T-cell (primary cell): ENCODE measurements at regions not wholly inside any gene's neighbourhood (a gene's known extent, or its start where the extent isn't known, plus 50 kb on each side); places are given as distances from the start of the nearest gene placed in this dataset.

Experiments used
- ATAC-seq, 4 experiments: fragments of 200-7000 bp in 3 of 4; fragments of 150-1000 bp in 1 of 4; cut with Tn5 transposase; replicated peaks in 1 of 4; 1 replicate in 3 of 4; 2 replicates in 1 of 4; pipeline ENCODE4 v1.10.0; 2021; ENCODE audit warnings: moderate library complexity in 3 of 4, mild to moderate bottlenecking in 2 of 4, moderate number of reproducible peaks in 1 of 4
- CTCF ChIA-PET, 2 donors: fragments of 300-600 bp; sonication (Branson Sonifier 250); formaldehyde crosslinking; loops; one replicate each; lab custom pipeline; 2022; ENCODE audit warnings: antibody characterized with exemption in 2 of 2; lab: Charles Lee
- POLR2A ChIA-PET, 2 donors: fragments of 300-600 bp; sonication (Branson Sonifier 250); formaldehyde crosslinking; loops; one replicate each; lab custom pipeline; 2022; ENCODE audit warnings: antibody characterized with exemption in 2 of 2; lab: Charles Lee
- DNase-seq, 35 experiments: peaks; one replicate each; pipeline versions ENCODE4 v3.0.0 to v3.0.0-alpha.2; 2013 to 2023
- H3K27ac ChIP-seq: one replicate; pipeline ENCODE4 v1.5.1; 2013; ENCODE audit warnings: low read length
- H3K27me3 ChIP-seq, 2 experiments: replicated peaks in 1 of 2; 1 replicate in 1 of 2; 2 replicates in 1 of 2; pipeline versions ENCODE4 v1.6.1 to v1.7.0; 2013; ENCODE audit warnings: low read length in 1 of 2, mixed read lengths in 1 of 2; ENCODE audit not compliant: control insufficient read depth in 2 of 2, insufficient read depth in 2 of 2; ENCODE audit errors: extremely low read depth in 1 of 2
- H3K36me3 ChIP-seq, 2 donors: 1 replicate in 1 of 2; 2 replicates in 1 of 2; pipeline versions ENCODE4 v1.6.1 to v1.7.0; 2013; ENCODE audit warnings: low read length in 1 of 2; ENCODE audit not compliant: control insufficient read depth in 2 of 2, insufficient read depth in 1 of 2; ENCODE audit errors: extremely low read depth in 1 of 2
- H3K4me1 ChIP-seq, 2 experiments: 1 replicate in 1 of 2; 2 replicates in 1 of 2; pipeline versions ENCODE4 v1.6.1 to v1.7.0; 2013; ENCODE audit warnings: low read length in 2 of 2, mixed read lengths in 1 of 2; ENCODE audit not compliant: insufficient read depth in 2 of 2, control insufficient read depth in 1 of 2; ENCODE audit errors: extremely low read depth in 1 of 2
- H3K4me3 ChIP-seq, 2 donors: 1 replicate in 1 of 2; 2 replicates in 1 of 2; pipeline versions ENCODE4 v1.5.1 to v1.7.0; 2013; ENCODE audit warnings: mild to moderate bottlenecking in 2 of 2, low read length in 1 of 2, moderate library complexity in 1 of 2; ENCODE audit not compliant: control insufficient read depth in 1 of 2; ENCODE audit errors: extremely low read depth in 1 of 2
- H3K9me3 ChIP-seq: 2 replicates; pipeline ENCODE4 v1.7.0; 2013
- H3K27ac Mint-ChIP-seq, 2 donors: one replicate each; pipeline ENCODE4 v1.8.0; 2020 to 2021; ENCODE audit warnings: mild to moderate bottlenecking in 2 of 2, mixed read lengths in 2 of 2
- H3K27me3 Mint-ChIP-seq, 2 donors: one replicate each; pipeline ENCODE4 v1.8.0; 2021 to 2022; ENCODE audit warnings: mixed read lengths in 2 of 2
- H3K36me3 Mint-ChIP-seq: one replicate; pipeline ENCODE4 v1.8.0; 2021; ENCODE audit warnings: mixed read lengths
- H3K4me1 Mint-ChIP-seq, 3 donors: one replicate each; pipeline ENCODE4 v1.8.0; 2020 to 2022; ENCODE audit warnings: mixed read lengths in 3 of 3, mild to moderate bottlenecking in 1 of 3
- H3K4me3 Mint-ChIP-seq, 3 donors: one replicate each; pipeline ENCODE4 v1.8.0; 2020 to 2022; ENCODE audit warnings: mild to moderate bottlenecking in 3 of 3, mixed read lengths in 3 of 3, moderate library complexity in 3 of 3
- H3K9me3 Mint-ChIP-seq, 3 donors: one replicate each; pipeline ENCODE4 v1.8.0; 2020 to 2022; ENCODE audit warnings: mixed read lengths in 3 of 3
- WGBS: methylation state at CpG from one replicate; pipeline ENCODE4 v1.1.5; 2013; ENCODE audit warnings: missing lambda C conversion rate; ENCODE audit not compliant: insufficient coverage; 5-methylcytosine and 5-hydroxymethylcytosine counted together

DNA sequence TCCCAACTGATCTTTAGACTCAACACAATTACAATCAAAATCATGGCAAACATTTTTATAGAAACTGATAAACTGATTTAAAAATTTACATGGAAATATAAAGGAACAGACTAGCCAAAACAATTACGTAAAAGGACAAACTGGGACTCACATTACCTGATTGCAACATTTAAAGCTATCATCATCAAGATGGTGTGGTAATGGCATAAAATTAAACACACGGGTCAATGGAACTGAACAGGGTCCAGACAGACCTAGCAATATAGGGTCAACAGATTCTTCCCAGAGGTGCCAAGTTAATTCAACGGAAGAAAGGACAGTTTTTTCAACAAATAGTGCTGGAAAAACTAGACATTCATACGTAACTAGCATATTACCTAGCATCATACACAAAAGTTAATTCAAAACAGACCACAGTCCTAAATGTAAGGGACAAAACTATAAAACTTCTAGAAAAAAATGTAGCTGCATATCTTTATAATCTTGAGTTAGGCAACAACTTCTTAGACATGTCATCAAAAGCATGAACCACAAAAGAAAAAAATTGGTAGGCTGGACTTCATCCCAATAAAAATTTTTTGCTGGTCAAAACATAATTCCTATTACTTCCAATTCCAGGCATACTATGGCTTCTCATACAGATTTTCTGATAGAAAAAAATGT is 147.4 kb upstream of the BEND6 start:
- Mint-ChIP-seq H3K27me3 (no peaks in the 10 kb centered on the region), H3K36me3 (no peaks in the 10 kb centered on the region), H3K4me1 (no peaks in the 10 kb centered on the region), H3K9me3 (no peaks in the 10 kb centered on the region), H3K4me3 (no peak overlapping the region), H3K27ac (no peak overlapping the region)
- H3K27me3 ChIP-seq: peaks cover 0 to 2% of the 10 kb centered on the region in 2 experiments
- H3K9me3 ChIP-seq: no peaks in the 10 kb centered on the region
- ChIA-PET CTCF (no interaction called here), POLR2A (no interaction called here)
- DNase-seq: no peak
- no peak overlapping the region for H3K4me3 ChIP-seq
- no peak overlapping the region for H3K27ac ChIP-seq
- no peaks in the 10 kb centered on the region for H3K36me3 ChIP-seq
- no peaks in the 10 kb centered on the region for H3K4me1 ChIP-seq
- 87% methylated on average over 3 of the region's 4 CpGs for WGBS
- ATAC-seq: no peak

DNA sequence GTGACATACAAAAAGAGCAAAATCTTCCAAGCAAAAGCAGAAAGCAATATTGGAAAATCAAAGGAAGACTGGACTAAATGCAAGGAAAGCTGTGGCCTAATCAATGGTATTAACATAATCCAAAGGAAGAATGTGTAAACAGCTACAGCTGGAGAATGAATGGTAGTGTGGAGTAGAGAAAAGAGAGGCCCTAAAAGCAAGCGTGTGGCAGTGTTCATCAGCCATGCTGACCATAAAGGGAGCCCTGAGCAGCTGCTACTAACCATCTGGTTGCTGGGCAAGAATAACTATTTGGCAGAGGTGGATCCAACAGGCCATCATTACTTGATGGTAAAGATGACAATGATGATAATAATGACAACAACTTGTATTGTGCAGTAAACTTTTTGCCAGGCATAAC is 148.5 kb upstream of the BEND6 start:
- POLR2A ChIA-PET: no interaction called here
- Histone ChIP-seq H3K36me3 (no peaks in the 10 kb centered on the region), H3K27me3 (peaks cover 0 to 2% of the 10 kb centered on the region in 2 experiments), H3K27ac (no peak overlapping the region), H3K4me3 (no peak overlapping the region), H3K4me1 (no peaks in the 10 kb centered on the region), H3K9me3 (no peaks in the 10 kb centered on the region)
- ATAC-seq (no peak), DNase-seq (no peak)
- no peaks in the 10 kb centered on the region for H3K27me3 Mint-ChIP-seq
- WGBS: 43% methylated on average over 1 of the region's 1 CpG
- no peaks in the 10 kb centered on the region for H3K9me3 Mint-ChIP-seq
- H3K4me1 Mint-ChIP-seq: no peaks in the 10 kb centered on the region
- H3K27ac Mint-ChIP-seq: no peak overlapping the region
- H3K36me3 Mint-ChIP-seq: no peaks in the 10 kb centered on the region
- no peak overlapping the region for H3K4me3 Mint-ChIP-seq
- CTCF ChIA-PET: no interaction called here

DNA sequence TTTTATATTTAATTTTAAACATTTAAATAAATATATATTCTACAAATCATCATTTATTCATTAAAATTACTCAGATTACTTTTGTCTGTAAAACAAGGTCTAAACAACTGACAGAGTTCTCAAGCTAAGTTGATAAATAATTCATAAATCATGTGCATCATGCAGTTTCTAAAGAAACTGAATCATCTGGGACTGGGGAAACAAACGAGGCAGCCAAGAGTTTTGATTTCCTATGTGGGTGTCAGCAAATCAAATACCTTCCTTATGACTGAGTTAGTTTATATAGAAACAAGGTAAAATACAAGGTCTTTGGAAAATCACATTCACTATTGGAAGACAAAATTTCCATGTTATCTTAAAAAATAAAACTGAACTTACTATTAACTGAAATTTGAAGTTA is 149.9 kb upstream of the BEND6 start:
- Histone ChIP-seq H3K27ac (no peak overlapping the region), H3K4me3 (no peak overlapping the region), H3K9me3 (no peaks in the 10 kb centered on the region), H3K27me3 (peaks cover 0 to 2% of the 10 kb centered on the region in 2 experiments), H3K36me3 (no peaks in the 10 kb centered on the region), H3K4me1 (no peaks in the 10 kb centered on the region)
- ChIA-PET POLR2A (no interaction called here), CTCF (no interaction called here)
- Mint-ChIP-seq H3K36me3 (no peaks in the 10 kb centered on the region), H3K27ac (no peak overlapping the region), H3K4me3 (no peak overlapping the region), H3K27me3 (no peaks in the 10 kb centered on the region), H3K4me1 (no peaks in the 10 kb centered on the region), H3K9me3 (no peaks in the 10 kb centered on the region)
- no peak for DNase-seq
- WGBS: no CpG with 5 or more reads among the region's 1 CpG
- ATAC-seq: no peak

DNA sequence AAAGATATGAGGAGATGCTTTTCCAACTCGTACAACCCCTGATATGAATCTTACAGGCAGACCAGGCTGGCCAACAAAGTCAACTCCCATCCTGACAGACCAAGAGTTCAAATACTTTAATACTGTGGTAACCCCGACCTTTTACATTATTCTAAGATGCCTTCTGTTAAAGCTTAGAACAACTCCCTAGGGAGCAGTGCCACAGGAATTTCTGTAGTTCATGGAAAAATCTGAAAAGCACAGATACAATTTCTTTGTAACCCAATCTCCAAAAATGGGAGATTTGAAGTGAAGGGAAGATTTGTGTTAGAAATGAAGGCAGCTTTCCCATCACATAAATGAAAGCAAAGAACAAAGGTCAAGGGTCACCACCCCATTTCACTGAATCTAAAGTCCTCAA is 151.3 kb upstream of the BEND6 start:
- no peak overlapping the region for H3K27ac ChIP-seq
- CTCF ChIA-PET: no interaction called here
- no peaks in the 10 kb centered on the region for H3K36me3 Mint-ChIP-seq
- no CpG with 5 or more reads among the region's 2 CpGs for WGBS
- H3K4me3 Mint-ChIP-seq: no peak overlapping the region
- no peaks in the 10 kb centered on the region for H3K9me3 Mint-ChIP-seq
- no peaks in the 10 kb centered on the region for H3K9me3 ChIP-seq
- H3K4me1 ChIP-seq: no peaks in the 10 kb centered on the region
- ATAC-seq (no peak), DNase-seq (no peak)
- H3K4me3 ChIP-seq: no peak overlapping the region
- POLR2A ChIA-PET: no interaction called here
- no peaks in the 10 kb centered on the region for H3K4me1 Mint-ChIP-seq
- H3K27ac Mint-ChIP-seq: no peak overlapping the region
- no peaks in the 10 kb centered on the region for H3K36me3 ChIP-seq
- H3K27me3 ChIP-seq: no peaks in the 10 kb centered on the region
- H3K27me3 Mint-ChIP-seq: no peaks in the 10 kb centered on the region

DNA sequence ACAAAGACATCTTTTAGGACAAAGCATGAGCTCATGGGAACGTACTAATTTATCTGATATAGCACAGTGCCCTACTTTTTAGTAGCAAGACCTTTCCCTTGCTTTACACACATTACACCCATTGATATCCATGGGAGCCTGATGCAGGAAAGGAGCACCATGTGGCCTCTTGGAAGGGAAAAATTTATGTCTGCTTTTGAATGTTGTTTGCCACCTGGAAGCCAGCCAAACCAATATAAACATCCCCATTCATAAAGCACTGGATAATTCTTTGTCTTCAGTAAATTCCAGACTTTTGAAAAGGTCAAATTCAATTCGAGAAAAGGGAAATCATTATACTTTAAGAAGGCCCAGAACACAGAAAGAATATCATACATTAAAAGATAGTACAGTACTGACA is 152.3 kb upstream of the BEND6 start:
- WGBS: no CpG with 5 or more reads among the region's 2 CpGs
- no peaks in the 10 kb centered on the region for H3K4me1 Mint-ChIP-seq
- no peaks in the 10 kb centered on the region for H3K9me3 ChIP-seq
- no peaks in the 10 kb centered on the region for H3K9me3 Mint-ChIP-seq
- no peak overlapping the region for H3K4me3 Mint-ChIP-seq
- no peak overlapping the region for H3K27ac ChIP-seq
- no peaks in the 10 kb centered on the region for H3K36me3 Mint-ChIP-seq
- no peaks in the 10 kb centered on the region for H3K4me1 ChIP-seq
- H3K36me3 ChIP-seq: no peaks in the 10 kb centered on the region
- ATAC-seq (no peak), DNase-seq (no peak)
- H3K27ac Mint-ChIP-seq: no peak overlapping the region
- no peaks in the 10 kb centered on the region for H3K27me3 Mint-ChIP-seq
- ChIA-PET POLR2A (no interaction called here), CTCF (interaction anchor here in 1 of 2 donors (0.6 kb wide), 1 partner anchor 50 kb away, joined by 3 read pairs; no protein-coding TSS in a partner anchor)
- H3K4me3 ChIP-seq: no peak overlapping the region
- H3K27me3 ChIP-seq: no peaks in the 10 kb centered on the region

DNA sequence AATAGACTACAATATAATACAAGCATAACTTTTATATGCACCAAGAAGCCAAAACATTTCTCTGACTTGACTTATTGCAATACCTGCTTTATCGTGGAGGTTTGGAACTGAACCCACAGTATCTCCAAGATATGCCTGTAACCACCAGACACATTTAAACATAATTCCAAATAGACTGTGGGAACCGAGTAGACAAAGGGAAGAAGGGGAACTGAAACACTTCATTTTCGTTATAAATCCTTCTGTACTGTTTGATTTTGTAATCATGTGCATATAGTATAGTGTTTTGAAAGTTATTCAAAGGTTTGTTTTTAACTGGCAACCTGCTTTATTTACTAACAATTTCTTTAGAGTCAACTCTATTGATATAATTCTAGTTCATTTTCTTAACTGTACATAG is 154.9 kb upstream of the BEND6 start:
- H3K9me3 Mint-ChIP-seq: no peaks in the 10 kb centered on the region

More for the DNA sequence above, 154.9 kb upstream of the BEND6 start:
- ATAC-seq: no peak
- Histone ChIP-seq H3K4me1 (no peaks in the 10 kb centered on the region), H3K9me3 (no peaks in the 10 kb centered on the region), H3K4me3 (no peak overlapping the region), H3K36me3 (no peaks in the 10 kb centered on the region), H3K27me3 (no peaks in the 10 kb centered on the region), H3K27ac (no peak overlapping the region)
- ChIA-PET CTCF (no interaction called here), POLR2A (no interaction called here)
- no peaks in the 10 kb centered on the region for H3K4me1 Mint-ChIP-seq
- DNase-seq: no peak
- peaks cover 0 to 2% of the 10 kb centered on the region in 2 donors for H3K27me3 Mint-ChIP-seq
- WGBS: no CpG with 5 or more reads among the region's 3 CpGs
- no peak overlapping the region for H3K4me3 Mint-ChIP-seq
- H3K36me3 Mint-ChIP-seq: no peaks in the 10 kb centered on the region
- no peak overlapping the region for H3K27ac Mint-ChIP-seq
